HG03039 (cell line): ENCODE measurements at regions not wholly inside any gene's neighbourhood (a gene's known extent, or its start where the extent isn't known, plus 50 kb on each side); places are given as distances from the start of the nearest gene placed in this dataset.
A peak's percentile ranks its signal among the peaks of the same experiment; 100 is the strongest.

Experiments used
- ATAC-seq: cut with Tn5 transposase; IDR thresholded peaks from one replicate; pipeline ENCODE4 v1.9.1; 2021; ENCODE audit warnings: mild to moderate bottlenecking, moderate library complexity; ENCODE audit not compliant: unreplicated experiment

DNA sequence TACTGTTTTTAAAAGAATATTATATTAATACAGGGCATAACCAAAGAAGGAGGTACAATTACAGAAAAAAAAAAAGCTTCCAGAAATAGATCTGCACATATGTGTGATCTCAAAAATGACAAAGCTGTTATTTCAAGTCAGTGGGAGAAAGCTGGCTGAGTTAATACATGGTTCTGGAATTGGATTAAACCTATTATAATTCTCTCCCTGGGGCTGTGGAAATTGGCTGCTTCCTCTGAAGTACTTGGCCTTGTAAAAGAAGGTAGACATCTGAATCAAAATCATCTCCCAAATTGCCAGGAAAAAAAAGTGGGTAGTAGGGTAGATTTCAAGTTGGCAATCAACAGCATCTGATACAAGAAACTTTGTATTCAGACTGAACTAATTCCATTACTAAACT, 723.9 kb upstream of the ALCAM start:
- no peak for ATAC-seq

DNA sequence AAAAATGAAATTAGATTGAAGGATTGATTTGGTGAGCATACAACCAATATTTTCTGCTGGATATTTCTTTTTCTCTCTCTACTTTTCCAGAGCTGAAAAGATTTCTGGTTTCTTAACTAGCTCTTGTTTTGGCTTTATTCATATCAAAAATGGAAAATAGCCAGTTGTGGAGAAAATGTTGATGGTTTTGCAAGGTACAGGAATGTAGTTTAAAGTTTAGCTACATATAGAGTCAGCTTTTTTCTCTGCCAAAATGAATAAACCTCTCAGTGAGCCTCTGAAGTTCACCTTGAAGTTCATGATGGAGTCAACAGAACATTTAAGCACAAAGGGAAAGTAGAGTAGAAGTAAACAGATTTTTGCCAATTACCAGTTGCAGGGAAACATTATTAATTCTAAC, 720.5 kb upstream of the ALCAM start:
- ATAC-seq, result no peak

DNA sequence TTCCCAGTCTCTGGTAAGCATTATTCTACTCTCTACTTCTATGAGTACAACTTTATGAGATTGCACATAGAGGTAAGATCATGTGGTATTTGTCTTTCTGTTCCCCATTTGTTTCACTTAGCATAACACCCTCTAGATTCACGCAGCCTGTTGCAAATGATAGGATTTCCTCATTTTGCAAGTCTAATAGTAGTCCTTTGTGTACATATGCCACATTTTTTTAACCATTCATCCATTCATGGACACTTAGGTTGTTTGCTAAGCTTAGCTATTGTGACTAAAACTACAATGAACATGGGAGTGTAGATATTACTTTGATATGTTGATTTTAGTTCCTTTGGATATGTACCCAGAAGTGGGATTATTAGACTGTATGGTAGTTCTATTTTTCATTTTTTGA, 717.9 kb upstream of the ALCAM start:
- no peak for ATAC-seq

DNA sequence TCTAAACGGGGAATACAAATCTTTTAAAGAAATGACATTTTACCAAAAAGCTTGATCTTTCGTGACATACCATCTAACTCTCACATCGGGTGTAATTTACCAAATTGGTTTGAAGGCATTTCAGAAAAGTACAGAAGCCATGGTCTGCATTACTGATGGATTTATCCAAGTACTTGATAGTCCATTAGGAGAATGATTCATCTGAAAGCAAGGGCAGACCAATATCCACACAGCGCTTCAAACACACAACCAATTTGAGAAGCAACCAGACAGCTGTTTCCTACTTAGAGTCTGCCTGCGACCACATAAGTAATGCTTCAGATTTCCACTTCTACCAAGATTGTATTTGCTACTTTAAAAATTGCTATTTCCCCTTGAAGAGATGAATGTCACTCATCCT, 697.6 kb upstream of the ALCAM start:
- ATAC-seq, result no peak

DNA sequence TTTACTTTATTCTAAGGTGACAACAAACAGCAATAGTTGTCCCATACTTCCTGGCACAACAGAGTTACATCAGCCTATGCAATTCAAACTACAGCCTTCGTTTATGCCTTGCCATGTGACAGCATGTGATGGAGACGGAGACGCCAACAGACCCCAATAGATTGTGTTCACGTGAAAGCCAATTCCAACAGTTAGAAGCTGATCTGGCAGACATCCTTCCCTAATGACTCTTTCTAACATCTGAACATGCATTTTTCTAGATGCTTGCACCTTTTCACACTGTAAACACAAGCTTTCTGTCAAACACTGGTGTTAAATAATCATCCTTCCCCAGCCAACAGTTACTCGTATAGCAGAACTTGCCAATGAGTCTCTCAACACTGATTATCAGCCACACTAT, 694.4 kb upstream of the ALCAM start:
- no peak for ATAC-seq

DNA sequence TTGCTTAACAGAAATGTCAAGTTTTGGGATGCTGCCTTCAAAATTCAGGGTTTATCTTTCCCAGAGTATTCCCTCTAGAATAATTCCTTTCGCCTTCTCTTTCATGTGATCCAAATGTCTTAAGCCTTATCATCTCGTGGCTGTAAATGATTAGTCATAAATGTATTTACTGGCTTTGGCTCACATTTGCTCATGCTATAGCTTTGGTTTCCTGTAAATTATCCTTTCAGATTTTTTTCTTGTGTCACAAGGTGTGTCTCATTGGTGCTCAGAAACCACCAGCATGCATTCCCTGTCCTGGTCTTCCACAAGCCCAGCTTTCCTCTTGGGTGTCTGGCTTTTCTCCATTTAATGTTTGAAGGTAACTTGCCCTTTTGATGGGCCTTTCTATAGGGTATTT, 692.7 kb upstream of the ALCAM start:
- ATAC-seq, result no peak

DNA sequence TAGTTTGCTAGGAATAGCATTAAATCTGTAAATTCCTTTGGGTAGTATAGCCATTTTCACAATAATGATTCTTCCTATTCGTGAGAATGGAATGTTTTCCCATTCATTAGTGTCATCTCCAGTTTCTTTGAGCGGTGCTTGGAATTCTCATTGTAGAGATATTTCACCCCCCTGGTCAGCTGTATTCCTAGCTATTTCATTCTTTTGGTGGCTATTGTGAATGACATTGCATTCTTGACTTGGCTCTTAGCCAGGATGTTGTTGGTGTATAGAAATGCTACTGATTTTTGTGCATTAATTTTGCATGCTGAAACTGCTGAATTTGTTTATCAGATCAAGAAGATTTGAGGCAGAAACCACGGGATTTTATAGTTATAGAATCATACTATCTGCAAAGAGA, 690.5 kb upstream of the ALCAM start:
- no peak for ATAC-seq

DNA sequence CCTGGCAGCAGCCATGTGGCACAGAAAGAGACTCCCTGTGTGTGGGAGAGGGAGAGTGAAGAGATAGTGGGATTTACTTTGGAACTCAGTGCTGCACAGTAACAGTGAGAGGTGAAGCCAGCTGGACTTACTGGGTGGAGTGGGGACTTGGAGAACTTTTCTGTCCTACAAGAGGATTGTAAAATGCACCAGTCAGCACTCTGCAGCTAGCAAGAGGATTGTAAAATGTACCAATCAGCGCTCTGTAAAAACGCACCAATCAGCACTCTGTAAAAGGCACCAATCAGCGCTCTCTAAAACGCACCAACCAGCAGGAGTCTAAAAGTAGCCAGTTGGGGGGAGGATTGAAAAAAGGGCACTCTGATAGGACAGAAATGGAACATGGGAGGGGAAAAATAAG, 688.8 kb upstream of the ALCAM start:
- no peak for ATAC-seq

DNA sequence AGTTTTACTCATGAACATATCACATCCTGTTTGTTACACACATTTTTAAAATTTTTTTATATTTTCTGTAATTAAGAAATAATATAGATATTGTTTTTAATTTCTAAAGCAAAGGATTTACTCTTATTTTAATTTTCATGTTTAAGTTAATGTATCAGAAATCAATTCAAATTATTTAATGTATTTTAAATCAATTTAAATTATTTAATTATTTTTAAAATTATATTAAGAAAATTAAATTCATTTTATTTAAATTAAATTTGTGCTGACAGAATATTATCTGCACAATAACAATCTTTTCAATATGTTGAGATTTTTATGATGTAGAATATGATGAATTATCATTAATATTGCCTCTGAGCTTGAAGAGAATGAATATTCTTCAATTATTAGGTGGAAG, 681.2 kb upstream of the ALCAM start:
- no peak for ATAC-seq

DNA sequence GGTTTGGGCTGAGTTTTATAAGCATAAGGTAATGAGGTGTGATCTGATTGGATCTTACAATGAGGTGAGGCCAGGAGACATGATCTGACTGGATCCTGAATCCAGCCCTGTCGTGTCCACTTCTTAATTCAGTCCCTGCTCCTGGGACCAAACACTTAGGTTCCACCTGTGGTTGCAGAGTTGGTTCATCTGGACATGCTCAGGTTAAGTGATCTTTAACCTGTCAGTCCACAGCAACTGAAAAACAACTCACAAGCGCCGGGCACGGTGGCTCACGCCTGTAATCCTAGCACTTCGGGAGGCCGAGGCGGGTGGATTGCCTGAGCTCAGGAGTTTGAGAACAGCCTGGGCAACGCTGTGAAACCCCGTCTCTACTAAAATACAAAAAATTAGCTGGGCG, 679.3 kb upstream of the ALCAM start:
- ATAC-seq, result no peak

DNA sequence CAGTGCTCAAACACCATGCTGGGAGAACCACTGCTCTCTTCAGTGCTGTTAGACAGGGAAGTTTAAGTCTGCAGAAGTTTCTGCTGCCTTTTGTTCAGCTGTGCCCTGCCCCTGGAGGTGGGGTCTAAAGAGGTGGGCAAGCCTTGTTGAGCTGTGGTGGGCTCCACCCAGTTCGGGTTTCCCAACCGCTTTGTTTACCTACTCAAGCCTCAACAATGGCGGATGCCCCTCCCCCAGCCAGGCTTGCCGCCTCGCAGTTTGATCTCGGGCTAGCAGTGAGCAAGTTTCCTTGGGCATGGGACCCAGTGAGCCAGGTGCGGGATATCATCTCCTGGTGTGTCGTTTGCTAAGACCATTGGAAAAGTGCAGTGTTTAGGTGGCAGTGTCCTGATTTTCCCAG, 670.2 kb upstream of the ALCAM start:
- no peak for ATAC-seq

DNA sequence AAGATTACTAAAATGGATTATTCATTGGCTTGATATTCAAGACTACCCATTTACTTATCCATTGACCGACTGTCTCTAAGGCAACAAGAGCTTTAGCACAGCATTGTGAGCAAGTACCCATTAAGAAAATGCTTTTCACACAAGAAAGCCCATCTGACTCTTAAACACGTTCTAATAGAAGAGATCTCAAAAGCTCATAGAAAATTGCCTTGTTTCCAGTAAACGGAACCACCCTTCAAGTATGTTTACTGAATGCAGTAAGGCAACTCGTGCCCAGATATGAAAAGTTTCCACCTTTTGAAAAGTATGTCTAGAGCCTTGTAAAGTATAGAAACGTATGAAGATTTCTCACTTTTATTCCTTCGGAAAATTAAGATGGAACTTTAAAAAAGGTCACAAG, 655.3 kb upstream of the ALCAM start:
- ATAC-seq, result no peak

DNA sequence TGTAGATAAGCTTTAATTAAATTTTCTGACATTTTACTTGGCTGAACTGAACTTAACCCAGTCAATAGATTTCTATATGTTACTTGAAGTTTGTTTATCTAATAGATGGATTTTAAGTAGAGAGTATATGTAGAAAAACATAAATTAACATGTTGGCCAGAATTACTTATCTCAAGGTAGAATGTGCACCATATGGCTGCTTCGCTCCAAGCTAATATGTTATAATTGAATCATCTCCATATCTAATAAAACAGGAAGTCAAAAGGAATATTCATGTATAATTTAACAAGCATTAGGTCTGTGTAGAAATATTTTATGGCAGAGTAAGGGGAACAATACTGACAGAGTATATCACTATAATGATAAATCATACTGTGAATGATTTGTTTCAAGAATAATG, 650.7 kb upstream of the ALCAM start:
- ATAC-seq, result no peak

DNA sequence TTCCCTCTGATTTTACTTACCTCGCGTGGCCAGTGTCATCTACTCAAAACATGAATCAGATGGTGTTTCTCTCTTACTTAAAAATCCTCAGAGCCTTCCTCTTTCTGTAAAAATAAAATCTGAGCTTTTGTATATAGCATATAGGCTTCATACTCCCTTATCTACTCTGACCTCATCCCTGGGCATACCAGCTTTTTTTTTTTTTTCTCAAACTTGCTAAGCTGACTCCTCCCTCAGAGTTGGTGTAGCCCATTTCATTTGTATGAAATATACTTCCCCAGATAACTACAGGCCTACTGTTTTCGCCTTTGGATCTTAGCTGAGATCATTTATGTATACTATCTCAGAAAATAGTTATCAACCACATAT, 648.9 kb upstream of the ALCAM start:
- peak; percentile 17 for ATAC-seq

DNA sequence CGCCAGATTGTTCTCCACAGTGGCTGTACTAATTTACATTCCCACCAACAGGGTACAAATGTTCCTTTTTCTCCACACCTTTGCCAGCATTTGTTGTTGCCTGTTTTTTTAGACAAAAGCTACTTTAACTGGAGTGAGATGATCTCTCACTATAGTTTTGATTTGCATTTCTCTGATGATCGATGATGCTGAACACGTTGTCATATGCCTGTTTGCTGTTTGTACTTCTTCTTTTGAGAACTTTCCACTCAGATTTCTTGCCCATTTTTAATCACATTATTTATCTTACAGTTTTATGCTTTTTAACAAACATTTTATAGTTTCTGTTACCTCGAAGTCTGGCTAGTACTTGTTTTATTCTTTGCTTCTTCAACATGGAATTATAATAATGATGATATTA, 643.7 kb upstream of the ALCAM start:
- no peak for ATAC-seq

DNA sequence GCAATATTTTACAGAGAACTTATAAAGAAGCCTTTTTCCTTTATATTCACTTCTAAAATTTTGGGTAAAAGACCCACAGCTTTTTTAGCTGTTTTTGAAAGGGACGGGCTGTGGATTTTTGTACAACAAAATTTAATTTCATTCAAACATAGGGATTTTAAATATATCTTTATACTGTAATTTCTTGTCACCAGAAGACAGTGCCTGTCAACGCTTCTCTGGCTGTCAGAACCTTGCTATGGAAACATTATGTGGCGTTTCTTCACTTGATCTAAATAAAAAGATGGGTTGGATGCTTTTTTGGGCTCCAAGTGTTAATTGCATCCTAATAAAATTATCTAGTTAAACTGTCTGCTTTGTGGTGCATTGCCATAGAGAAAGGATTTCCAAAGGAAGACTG, 635.6 kb upstream of the ALCAM start:
- no peak for ATAC-seq

DNA sequence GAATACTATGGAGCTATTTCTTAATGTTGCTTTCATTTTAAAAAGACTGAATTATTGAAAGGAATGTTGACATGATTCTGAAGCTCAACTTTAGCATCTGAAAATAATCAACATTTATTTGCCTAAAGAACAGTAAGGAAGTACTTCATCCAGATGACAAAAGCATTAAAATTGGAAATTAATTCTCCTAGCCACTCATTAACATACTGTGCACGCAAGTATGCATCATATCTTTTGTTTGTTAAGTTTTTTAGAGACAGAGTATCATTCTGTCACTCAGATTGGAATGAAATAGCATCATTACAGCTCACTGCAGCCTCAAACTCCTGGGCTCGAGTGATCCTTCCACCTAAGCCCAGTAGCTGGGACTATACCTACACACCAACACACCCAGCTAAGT, 632.1 kb upstream of the ALCAM start:
- ATAC-seq, result no peak

DNA sequence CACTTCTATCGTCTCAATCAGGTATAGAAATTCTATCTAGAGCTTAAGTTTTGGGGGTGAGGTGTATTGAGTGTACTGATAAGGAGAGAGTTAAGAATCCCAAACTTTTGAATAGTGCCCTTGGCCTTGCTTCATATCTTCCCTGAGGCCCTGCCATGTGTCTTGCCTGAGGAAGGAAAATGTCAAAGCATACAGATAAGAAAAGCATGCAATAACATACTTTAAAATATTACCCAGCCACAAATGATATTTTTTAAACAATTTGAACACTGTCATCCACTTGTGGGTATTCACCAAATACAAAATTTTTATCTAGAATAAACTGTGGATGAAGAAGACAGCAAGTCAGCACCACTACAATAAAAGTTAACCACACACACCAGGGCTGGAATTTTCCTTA, 631.0 kb upstream of the ALCAM start:
- ATAC-seq, result no peak

DNA sequence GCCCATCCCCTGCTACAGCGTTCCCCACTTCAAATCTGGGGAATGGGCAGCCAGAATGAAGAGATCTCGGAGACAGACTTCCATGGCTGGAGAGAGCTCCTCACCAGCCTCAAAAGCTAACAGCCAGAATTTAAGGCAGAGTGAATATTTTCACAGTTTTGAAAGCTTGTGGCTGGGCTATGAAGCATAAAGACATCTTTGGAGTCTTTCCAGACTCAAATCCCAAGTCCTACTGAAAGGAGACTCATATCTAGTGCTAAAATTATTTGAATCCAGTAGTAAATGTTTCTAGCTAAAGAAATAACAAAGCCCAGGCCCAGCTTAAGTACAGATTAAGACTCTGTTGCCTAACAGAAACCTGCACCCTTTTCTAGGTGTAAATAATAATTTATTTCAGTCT, 628.4 kb upstream of the ALCAM start:
- ATAC-seq, result no peak

DNA sequence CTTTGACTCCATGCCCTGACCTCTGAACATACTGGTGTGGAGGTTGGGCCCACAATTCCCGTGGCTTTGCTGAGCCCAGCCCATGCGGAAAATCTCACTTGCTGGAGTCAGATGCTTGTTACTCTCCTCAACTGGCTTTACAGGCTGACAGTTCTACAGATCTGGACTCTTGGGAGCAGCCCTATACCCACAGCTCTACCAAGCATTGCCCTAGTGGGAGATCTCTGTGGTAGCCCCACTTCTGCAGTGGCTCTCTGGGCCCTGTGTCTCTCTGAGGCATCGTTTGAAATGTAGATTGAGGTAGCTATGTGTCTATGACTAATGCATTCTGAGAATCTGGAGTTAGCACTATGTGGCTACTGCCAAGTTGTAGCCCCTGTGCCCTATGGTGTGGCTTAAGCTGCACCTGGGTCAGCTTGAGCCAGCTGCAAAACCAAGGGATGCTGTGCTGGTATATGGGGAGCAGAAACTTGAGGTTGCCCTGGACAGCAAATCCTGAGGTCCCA, 625.8 kb upstream of the ALCAM start:
- ATAC-seq, result no peak

DNA sequence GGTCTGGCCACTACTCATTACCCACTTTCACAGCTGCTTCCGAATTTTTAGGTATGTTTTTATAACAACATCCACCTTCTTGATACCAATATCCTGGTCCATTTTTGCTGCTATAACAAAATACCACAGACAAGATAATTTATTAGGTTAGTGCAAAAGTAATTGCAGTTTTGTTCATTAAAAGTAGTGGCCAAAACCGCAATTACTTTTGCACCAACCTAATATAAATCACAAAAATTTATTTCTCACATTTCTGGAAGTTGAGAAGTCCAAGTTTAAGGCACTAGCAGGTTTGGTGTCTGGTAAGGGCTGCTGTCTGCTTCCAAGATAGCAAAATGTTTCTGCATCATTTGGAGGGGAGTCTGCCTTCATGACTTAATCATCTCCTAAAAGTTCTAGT, 624.7 kb upstream of the ALCAM start:
- ATAC-seq, result no peak

DNA sequence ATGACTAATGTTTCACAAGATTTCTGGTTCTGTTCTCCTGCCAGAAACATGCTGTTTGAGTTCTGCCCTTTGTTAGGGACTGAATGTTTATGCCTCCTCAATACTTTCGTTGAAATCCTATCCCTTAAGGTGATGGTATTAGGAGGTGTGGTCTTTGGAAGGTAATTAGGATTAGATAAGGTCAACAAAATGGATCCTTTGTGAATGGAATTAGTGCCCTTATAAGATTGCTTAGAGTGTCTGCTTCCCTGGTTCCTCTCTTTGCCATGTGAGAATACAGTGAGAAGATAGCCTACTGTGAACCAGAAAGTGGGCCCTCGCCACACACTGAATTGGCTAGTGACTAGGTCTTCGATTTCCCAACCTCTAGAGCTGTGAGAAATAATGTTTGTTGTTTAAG, 621.4 kb upstream of the ALCAM start:
- no peak for ATAC-seq

DNA sequence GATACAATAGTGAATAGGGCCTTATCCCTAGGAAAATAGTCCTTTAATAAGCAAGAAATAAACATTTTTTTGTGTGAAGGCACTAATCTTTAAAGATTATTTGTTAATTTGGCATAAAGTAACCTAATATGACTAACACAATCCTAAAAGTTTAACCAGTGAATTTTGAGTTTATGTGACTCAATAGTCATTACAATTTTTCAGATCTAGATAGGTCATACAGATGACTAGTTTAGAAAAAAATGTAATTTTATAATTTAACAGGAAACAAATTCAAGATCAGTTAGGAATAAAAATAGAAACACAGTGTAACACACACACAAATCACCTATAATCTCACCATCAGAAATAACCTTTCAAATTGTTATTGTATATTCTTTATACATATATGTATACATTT, 620.7 kb upstream of the ALCAM start:
- ATAC-seq, result no peak

DNA sequence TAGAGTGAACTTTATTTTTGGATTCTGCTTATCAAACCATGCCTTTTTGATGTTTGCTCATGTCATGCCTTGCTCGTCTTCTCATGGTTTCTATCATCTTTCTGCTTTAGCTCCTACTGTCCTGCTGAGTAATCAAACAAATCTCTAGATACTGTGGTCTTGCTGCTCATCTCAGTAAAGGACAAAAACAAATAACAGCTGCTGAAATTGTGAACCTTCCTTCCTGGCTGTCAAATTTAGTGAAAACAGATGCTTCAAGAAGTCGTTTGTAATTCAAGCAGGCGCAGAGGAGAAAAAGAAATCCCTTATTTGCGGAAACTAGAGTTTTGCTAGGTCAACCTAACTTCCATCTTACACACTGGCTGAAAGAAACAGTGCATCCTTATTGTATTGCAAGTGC, 616.1 kb upstream of the ALCAM start:
- no peak for ATAC-seq
